HEK293T (cell line): ENCODE measurements at regions not wholly inside any gene's neighbourhood (a gene's known extent, or its start where the extent isn't known, plus 50 kb on each side); places are given as distances from the start of the nearest gene placed in this dataset.

Experiments used
- ARNT ChIP-seq: fragments of 450-650 bp; IDR thresholded peaks from 2 replicates; pipeline ENCODE4 v1.6.1; 2017; ENCODE audit warnings: mild to moderate bottlenecking
- FOXA1 ChIP-seq: fragments of 450-650 bp; IDR thresholded peaks from 2 replicates; pipeline ENCODE4 v1.6.1; 2016; ENCODE audit warnings: mild to moderate bottlenecking
- FOXM1 ChIP-seq: fragments of 450-650 bp; IDR thresholded peaks from 2 replicates; pipeline ENCODE4 v1.6.1; 2017; ENCODE audit warnings: mild to moderate bottlenecking, borderline replicate concordance
- L3MBTL2 ChIP-seq: fragments of 450-650 bp; conservative IDR thresholded peaks from 2 replicates; pipeline ENCODE4 v1.6.1; 2016; ENCODE audit warnings: mild to moderate bottlenecking
- SP1 ChIP-seq: fragments of 450-650 bp; IDR thresholded peaks from 2 replicates; pipeline ENCODE4 v1.6.1; 2017
- TARDBP ChIP-seq: fragments of 450-650 bp; IDR thresholded peaks from 2 replicates; pipeline ENCODE4 v1.6.1; 2016

DNA sequence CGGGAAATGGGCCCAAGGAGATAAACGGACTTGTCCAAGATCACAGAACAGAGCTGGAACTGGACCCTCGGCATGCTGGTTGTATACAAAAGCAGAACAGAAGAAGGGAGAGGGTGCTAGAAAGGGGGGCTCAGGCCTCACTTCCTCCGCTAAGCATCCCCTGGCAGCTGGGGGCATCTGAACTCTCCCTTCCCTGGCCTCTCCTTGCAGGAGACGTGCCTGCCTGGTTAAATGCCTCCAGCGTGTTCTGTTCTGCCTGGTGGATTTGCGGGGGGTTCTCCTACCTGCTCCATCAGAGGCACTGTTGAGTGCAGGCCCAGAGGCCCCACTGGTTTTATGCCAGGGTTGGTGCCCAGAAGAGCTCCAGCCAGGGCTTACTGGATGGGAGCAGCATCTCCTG is 124.7 kb downstream of the ZFP36L2 start:
- TF ChIP-seq TARDBP (no peak), SP1 (no peak), ARNT (no peak), FOXA1 (no peak), FOXM1 (no peak), L3MBTL2 (no peak)
